HG03139 (cell line): ENCODE measurements at regions not wholly inside any gene's neighbourhood (a gene's known extent, or its start where the extent isn't known, plus 50 kb on each side); places are given as distances from the start of the nearest gene placed in this dataset.
"Not testable (repeated sequence)": the region's sequence is repeated elsewhere in the genome, so short reads cannot be mapped to it uniquely, and the experiment has no call there.

Experiments used
- ATAC-seq: cut with Tn5 transposase; IDR thresholded peaks from one replicate; pipeline ENCODE4 v1.9.1; 2021; ENCODE audit not compliant: unreplicated experiment

DNA sequence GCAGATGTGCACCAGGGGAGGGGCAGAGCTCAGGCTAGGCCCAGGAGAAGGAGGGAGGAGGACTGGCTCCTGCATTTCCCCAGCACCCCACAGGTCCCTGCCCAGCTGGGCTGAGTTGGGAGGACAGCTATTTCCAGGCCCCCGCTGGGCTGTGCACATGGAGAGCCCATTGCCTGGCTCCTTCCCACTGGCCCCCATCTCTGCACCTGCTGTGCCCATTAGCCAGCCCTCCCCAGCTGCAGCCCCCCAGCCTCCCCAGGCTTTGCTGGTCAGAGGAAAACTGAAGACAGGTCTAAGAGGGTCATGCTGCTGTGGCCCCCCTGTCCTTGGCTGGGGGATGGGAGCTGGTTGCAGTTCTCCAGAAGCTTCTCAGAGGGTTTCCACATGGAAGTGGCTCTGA, 81.8 kb upstream of the SHANK2 start:
- no peak for ATAC-seq

DNA sequence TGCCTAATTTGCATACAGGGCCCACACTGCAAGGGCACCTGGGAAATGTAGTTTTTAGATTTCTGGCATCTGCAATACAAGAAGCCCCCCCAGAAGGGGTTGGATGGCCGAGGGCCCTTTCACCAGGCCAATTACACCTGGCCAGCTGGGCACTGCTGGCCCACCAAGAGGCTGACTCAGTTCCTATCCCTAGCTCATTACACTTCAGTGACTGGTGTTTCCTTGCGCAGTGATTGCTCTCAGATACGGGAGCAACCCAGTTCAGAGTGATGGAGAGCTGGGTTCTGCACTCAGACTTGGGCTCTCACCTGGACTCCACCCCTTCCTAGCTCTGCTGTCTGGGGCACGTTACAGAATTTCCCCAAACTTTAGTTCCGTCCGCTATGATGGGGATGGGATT, 81.1 kb upstream of the SHANK2 start:
- no peak for ATAC-seq

DNA sequence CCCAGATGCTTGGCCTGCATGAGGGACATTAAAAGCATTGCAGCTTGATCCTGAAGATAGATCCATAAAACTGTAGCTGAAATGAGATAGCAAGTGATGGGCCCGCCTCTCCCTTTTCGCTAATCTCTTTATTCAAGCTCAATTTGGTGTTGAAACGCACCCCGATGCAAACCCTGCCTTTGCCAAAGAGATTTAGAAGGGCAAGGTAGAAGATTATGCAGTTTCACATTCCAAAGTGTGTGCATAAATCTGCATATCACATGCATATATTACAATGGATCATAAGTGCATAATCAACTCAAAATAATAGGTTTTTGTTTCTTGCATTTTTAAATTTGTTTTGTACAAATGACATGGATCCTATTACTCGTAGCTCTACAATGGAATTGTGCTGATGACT, 80.1 kb upstream of the SHANK2 start:
- ATAC-seq: no peak

DNA sequence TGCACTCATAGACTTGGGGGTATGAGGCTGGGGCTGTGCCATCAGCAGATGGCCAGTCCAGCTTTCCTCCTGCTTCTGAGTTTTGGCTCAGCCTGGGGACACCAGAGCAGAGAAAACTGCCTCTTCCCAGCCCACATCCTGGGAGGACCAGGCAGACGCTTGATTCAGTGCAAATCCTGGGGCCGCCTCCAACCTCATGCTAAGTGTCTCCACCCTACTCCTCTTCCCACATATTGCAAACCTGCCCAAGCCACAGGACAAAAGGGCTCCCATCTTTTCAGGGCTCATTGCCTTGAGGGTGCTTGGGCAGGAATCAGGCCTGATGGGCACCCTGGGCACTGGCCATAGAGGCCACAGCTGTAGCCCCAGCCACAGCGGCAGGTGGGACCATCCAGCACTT, 79.7 kb upstream of the SHANK2 start:
- no peak for ATAC-seq

DNA sequence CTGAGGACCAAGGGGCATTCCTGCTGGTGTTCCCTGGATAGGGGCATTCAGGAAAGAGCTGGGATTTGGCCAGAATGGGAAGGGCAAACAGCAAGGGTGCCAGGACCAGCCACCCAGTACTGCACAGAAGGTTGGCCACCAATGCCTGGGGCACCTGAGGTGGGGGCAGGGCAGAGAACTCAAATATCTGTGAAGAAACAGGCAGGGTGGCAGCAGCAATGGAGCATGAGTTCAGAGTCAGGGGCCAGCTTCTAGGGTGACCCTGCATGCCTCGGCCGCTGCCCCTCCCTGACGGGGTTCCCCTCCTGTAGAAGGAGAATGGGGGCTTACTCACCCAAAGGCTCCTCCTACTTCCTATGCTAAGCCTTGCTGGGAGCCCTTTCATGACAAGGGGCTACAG, 79.3 kb upstream of the SHANK2 start:
- ATAC-seq: no peak

DNA sequence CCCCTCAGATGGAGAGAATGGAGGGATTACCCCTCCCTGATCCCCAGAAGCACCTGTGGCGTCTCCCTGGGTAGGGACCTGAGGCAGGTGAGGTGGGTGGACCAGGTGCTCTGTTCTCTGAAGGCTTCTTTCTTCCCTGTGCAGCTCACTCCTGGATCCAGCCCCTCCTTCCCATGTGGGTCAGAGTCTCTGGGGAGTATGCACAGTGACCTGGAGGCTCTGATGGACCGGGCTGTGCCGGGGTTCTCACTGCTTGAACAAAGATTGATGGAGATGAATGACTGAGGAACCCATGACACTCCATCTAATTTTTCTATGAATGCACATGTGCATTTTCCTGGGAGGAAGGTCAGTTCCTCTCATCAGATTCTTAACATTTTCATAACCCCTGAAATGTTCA, 78.6 kb upstream of the SHANK2 start:
- ATAC-seq: no peak

DNA sequence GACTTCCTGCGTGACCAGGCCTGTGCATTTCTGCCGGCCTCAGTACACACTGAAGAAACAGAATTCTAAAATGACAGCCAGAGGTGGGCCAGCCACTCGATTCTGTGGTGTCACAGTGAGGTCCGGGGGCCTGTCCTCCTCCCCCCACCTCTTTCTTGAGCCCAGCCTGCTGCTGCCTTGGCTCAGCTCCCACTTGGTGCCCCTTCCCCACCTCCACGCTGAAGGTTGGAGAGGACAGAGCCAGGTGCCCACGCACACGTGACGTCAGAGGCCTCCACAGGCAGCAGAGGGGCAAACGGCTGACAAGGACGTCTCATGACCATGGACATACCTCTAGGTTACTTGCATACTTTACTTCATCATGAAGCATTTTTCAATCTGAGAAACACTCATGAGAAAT, 78.0 kb upstream of the SHANK2 start:
- no peak for ATAC-seq

DNA sequence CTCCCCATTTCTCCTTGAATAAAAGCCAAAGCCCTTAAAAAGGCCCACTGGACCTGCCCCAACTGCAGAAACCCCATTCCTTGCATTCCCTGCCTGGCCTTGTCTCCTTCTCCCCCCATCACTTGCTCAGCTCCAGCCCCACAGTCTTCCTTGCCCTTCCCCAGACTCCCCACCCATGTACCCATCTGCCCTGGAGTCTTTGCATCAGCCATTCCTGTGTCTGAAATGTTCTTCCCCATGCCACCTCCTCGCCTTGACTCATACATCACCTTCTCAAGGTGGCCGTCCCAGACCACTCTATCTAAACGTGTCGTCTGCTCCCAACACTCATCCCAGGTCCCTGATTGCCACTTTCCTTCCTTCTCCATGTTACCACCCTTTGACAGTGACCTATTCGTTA, 77.4 kb upstream of the SHANK2 start:
- no peak for ATAC-seq

DNA sequence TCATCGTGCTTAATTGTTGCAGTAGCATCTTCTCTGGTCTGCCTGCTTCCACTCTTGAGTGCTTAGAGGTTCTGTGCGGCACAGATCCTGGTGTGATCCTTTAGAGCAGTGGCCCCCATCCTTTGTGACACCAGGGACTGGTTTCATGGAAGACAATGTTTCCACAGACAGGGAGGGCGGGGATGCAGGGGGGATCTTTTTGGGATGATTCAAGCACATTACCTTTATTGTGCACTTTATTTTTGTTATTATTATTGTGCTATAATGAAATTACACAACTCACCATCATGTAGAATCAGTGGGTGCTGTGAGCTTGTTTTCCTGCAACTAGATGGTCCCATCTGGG, 76.8 kb upstream of the SHANK2 start:
- ATAC-seq: no peak

DNA sequence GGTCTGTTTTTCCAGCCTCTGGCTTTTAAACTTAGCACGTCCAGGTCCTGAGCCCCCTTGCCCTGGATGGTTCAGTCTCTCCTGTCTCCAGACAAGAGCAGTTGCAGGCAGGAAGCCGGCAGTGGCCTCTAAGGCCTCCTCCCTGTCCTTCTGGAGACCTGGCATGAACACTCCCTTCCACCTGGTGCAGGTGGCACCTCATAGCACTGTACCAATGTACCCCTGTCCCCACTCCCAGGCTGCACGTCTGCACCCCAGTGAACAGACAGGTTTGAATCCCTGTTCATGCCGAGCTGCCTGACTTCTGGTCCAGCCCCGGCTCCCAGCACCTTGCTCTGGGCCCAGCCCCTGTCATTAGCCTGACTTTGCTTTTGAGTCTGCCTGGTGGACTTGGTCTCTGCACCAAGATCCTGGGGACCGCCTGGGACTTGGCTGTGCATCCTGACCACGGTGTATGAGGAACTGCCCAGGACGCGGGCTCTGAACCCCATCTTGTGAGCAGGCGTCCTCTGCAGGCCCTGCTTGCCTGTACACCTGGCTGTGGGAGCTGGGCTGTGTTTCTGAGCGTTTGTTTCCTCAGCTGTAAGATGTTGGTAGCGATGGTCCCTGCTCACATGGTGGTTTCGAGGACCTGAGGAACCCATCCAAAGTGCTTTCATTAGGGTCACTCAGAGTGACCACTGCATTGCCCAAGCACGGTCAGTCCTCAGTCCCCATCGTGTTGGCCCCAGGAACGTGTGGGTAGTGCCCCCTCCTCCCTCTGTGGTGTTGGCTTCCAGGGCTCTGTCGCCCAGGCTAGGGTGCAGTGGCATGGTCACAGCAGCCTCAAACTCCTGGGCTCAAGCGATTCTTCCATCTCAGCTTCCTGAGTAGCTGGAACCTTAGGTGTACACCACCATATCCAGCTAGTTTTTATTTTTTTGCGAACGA, 75.0 kb upstream of the SHANK2 start:
- no peak for ATAC-seq

DNA sequence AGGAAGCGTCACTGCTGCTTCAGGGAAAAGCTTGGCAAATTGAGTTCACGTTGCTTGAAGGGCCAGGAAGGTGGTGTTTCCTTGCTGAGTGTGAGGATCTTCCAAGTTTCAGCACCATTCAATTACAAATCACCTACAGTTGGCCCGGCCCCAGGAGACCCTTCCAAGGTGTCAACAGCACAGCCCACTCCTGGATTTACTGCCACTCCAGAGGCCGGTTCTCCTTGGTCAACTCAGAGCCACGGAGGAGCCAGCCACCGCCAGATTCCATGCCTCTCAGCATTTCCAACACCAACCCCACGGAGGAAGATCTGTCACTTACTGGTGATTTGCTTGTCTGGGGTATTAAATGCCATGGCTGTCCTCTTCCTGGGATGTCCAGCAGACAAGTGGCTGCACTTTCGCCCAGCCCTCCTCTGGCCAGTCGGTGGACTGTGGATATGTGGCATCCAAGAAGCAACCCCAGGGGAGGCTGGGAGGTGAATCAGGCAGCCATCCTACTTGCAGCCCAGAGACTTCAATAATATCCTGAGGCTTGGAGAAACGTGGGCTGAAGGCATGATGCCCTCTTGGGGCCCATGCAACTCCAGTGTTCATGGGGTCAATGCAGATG, 74.1 kb upstream of the SHANK2 start:
- ATAC-seq: no peak

DNA sequence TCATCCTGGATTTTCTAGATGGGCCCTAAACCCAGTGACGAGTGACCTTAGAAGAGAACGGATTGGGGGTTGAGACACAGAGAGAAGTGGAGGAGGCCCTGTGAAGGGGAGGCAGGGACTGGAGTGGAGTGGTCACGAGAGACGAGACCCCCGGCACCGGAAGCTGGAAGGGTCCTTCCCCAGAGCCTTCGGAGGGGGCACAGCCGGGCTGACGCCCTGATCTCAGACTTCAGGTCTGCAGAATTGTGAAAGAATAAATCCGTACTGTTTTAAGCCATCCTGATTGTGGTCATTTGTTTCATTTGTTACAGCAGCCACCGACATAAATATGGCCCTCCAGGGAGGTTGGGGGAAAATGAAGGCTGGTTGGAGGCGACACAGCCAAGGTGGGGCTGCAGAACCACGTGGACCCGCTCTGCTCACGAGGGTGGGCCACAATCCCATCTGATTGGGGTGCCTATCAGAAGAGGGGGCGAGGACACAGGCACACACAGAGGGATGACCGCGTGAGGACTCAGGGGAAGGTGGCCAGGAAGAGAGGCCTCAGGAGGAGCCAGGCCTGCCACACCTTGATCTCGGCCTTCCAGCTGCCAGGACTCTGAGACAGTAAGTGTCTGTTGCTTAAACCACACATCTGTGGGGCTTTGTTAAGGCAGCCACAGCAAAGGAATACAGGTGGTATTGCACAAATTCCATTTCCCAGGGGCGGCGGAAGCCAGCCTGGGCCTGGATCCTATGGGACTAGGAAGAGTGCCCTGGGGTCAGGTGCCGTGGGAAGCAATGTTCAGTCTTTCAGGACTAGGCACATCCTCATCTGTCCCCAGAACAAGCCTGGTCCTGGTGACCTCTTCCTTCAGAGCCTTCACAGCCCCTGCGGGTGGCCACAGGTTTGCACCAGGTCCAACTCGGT, 73.3 kb upstream of the SHANK2 start:
- ATAC-seq: no peak

DNA sequence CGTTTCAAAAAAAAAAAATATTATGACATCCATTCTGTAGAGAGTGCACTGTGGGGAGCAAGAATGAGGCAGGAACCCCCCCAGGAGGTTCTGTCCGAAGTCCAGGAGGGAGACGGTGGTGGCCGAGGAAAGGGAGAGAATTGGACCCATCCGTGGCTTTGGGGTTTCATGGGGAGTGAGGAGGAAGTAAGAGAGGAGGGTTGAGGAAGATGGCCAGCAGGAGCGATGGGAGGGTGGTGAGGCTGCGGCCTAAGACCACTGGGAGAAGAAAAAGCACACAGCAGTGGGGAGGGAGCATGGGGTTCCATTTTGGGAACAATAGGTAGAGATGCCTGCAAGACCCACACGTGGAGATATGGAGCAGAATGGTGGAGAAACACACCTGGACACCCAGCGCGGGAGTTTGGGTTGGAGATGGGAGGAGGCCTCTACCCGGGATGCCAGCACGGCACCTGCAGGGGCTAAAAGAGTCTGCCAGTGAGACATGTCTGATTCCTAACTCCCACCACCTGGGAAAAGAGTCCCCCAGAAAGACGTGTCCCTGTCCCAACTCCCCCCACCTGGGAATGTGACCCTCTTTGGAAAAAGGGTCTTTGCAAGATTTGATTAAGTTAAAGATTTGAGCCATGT, 72.5 kb upstream of the SHANK2 start:
- no peak for ATAC-seq

DNA sequence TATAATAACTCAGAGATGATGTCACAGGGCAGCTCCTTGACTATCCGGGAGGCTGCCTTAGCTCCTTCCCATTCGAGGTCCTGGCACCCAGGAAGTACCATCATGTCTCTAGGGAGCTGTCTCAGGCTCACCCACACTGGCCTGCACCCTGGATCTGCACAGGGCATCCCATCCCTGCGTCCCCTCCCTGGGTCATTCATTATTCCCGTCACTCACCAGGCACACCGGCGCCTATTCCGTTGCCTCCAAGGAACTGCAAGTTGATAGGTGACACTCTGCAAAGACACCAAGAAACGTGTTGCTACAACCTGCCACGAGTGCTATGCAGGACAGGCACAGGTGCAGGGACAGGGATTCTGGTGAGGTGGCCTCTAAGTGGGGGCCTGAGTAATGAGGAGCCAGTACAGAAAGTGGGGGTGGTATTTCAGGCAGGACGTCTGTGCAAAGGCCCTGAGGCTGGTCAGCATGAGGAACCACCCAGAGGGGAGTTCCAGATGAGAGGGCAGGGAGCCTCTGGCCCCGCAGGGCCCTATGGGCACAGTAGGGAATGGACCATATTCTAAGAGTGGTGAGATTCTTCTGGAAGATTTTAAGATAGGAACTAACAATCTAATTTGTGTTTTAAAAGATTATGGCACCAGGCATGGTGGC, 71.6 kb upstream of the SHANK2 start:
- ATAC-seq: no peak

DNA sequence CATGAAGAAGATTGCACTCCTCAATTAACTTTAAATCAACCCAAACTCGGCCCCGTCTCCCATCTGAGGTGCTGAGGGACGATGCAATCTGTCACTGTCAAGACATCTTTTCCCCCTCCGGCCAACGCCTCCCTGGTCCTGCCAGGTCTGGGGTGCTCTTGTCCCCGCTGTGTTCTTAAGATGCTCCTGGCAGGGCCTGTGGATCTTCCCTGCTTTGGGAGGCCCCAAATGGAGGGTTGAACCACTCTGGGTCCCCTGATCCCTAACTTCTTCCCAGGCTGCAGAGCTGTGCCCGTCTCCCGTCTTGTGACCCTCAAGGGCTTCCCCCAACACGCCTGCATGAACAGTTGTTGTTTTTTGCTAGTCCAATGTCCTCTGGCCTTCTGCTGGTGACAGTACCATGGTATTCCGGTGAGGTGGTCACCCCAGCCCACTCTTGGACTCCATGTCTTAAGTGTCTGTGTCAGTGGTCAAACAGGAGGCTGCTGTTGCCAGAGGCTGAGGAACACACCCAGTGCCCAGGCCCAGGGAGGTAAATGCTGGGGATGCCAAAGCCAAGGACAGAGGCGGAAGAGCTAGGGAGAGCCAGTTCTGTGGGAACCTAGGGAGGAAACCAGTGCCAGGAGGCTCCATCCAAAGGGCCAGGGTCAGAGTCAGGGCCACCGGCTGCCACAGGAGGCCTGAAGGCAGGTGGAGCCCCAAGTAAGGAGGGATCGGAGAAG, 70.6 kb upstream of the SHANK2 start:
- ATAC-seq: no peak

DNA sequence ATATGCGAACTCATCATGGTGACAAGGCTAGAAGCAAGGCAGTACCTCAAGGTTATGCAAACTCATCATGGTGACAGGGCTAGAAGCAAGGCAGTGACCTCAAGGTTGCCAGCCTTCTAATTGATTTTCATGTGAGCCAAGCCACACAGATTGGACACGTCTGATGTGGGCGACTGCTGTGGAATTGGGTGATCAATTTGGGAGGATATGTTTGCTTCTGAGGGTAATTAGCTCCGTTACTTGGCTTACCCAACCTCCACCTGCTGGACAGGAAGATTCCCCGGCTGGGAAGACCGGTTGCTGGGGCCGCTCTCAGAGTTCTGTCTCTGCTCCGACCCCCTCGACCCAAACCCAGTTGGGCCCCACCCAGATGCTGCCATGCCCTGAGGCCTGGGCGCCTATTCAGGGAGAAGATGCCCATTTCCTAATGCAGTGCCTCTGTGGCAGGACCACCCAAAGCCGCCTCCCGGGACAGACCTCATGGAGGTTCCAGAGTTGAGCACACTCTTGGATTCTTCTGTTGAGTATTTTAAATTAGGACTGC, 69.9 kb upstream of the SHANK2 start:
- no peak for ATAC-seq

DNA sequence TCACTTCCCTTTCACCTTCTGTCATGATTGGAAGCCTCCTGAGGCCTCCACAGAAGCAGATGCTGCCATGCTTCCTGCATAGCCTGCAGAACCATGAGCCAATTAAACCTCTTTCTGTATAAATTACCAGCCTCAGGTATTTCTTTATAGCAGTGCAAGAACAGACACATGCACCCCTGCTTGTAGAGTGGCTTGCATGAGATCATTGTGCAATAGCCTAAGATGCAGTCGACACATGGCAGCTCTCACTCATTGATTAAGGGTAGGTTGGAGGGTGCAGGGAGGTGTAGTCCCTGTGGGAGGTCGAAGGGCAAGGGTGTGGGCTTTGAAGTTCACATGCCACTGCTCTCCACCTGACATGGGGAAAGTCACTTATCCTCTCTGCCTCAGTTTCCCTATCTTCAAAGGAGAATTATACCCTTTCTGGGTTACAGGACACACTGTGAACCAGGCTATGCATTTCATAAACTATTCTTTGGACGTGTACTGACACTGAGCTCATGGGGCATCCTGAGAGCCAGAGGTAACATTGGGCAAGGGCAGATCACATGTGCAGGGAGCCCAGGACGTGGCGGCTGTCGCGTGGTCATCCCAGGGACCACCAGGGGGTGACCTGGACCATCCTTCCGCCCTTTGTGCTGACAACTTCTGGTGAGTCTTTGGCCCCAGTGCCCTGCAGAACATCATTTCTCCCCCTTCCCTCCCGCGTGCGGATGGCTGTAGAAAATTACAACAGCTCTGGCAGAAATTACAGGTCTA, 69.2 kb upstream of the SHANK2 start:
- ATAC-seq: no peak

DNA sequence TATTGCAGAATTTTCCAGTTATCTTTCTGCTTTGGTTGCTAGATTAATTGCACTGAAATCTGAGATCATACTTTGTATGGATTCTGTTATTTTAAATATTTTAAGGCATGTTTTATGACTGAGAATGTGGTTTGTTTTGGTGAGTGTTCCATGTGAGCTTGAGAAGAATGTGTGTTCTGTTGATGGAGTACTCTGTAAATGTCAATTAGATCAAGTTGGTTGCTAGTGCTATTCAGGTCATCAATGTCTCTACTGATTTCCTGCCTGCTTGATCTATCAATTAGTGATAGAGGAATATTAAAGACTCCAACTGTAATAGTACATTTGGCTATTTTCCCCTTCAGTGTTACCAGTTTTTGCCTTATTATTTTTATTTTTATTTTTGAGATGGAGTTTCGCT, 64.3 kb upstream of the SHANK2 start:
- no peak for ATAC-seq

DNA sequence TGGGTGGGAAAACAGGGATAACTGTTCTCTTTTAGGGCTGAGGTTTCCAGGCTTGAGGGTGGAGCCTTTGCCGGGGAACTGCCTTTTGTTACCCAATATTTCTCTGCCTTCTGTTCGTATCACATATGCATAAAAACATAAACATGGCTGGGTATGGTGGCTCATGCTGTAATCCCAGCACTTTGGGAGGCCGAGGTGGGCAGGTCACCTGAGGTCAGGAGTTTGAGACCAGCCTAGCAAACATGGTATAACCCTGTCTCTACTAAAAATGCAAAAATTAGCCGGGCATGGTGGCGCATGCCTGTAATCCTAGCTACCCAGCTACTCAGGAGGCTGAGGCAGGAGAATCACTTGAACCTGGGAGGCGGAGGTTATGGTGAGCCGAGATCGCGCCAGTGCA, 60.2 kb upstream of the SHANK2 start:
- ATAC-seq: not testable (repeated sequence)
